ENCODE measurements at regions not wholly inside any gene's neighbourhood (a gene's known extent, or its start where the extent isn't known, plus 50 kb on each side); places are given as distances from the start of the nearest gene placed in this dataset.
"Not testable (repeated sequence)": the region's sequence is repeated elsewhere in the genome, so short reads cannot be mapped to it uniquely, and the experiment has no call there.

- POLR2A ChIA-PET (ENCODE audit: partially characterized antibody); H3K56ac ChIP-seq (replicated peaks; ENCODE audit: insufficient read length, low read depth, low read length); H3K4me2 ChIP-seq (ENCODE audit: insufficient read depth in 1 of 2, low read depth in 2 of 2, low read length in 2 of 2); H4K20me1 ChIP-seq (replicated peaks in 1 of 2; ENCODE audit: control insufficient read depth in 1 of 2, insufficient read depth in 2 of 2, low read length in 2 of 2); H2AK5ac ChIP-seq (ENCODE audit: low read depth, low read length); H3K9ac ChIP-seq (replicated peaks in 1 of 4; ENCODE audit: extremely low read depth in 1 of 4, low read depth in 3 of 4, low read length in 3 of 4); H2BK15ac ChIP-seq (ENCODE audit: low read length); H2BK12ac ChIP-seq (ENCODE audit: low read depth, low read length); H2AFZ ChIP-seq (ENCODE audit: low read length); H3K4me3 ChIP-seq (ENCODE audit: extremely low read depth in 1 of 4, insufficient read depth in 2 of 4, low read depth in 3 of 4, low read length in 4 of 4); H2BK20ac ChIP-seq (ENCODE audit: low read length); FAIRE-seq; H3K23me2 ChIP-seq (ENCODE audit: low read depth, low read length); H3K14ac ChIP-seq (ENCODE audit: insufficient read length); H3K18ac ChIP-seq (ENCODE audit: extremely low read depth, low read length); H3K4ac ChIP-seq (replicated peaks; ENCODE audit: insufficient read length, low read depth, low read length); H3K4me1 ChIP-seq (replicated peaks in 1 of 4; ENCODE audit: control insufficient read depth in 3 of 4, insufficient read depth in 4 of 4, low read length in 3 of 4); H2BK120ac ChIP-seq (replicated peaks; ENCODE audit: low read depth, low read length); H3K9me3 ChIP-seq (ENCODE audit: insufficient read depth in 2 of 2, low read depth in 1 of 2, low read length in 1 of 2); H4K5ac ChIP-seq (ENCODE audit: insufficient read length, low read depth, low read length); H2BK5ac ChIP-seq (ENCODE audit: low read depth, low read length); H3K79me1 ChIP-seq (ENCODE audit: low read depth, low read length); H4K91ac ChIP-seq (replicated peaks; ENCODE audit: insufficient read length, low read length); H3K27me3 ChIP-seq (replicated peaks in 1 of 4; ENCODE audit: control insufficient read depth in 3 of 4, extremely low read depth in 1 of 4, insufficient read depth in 3 of 4, low read length in 3 of 4); H3K27ac ChIP-seq (ENCODE audit: low read depth, low read length); H3K79me2 ChIP-seq (ENCODE audit: control insufficient read depth in 1 of 2, insufficient read depth in 2 of 2, low read length in 2 of 2); H4K8ac ChIP-seq (ENCODE audit: extremely low read depth, insufficient read depth, low read length); H3K23ac ChIP-seq (ENCODE audit: insufficient read length): not testable (repeated sequence)
- TF ChIP-seq SRF (IDR thresholded peaks at IDR 0.05; ENCODE audit: low read depth, low read length) = peak; percentile 71
- H3K36me3 ChIP-seq (ENCODE audit: control insufficient read depth in 2 of 4, insufficient read depth in 4 of 4, low read length in 3 of 4) = peaks cover 0 to 32% (median 0%) of the 10 kb centered on the region in 4 experiments; a peak in 2 of 8 replicates
- peak in 1 of 2 experiments; percentile 36 for DNase-seq (ENCODE audit: low read depth in 1 of 2, low spot score in 2 of 2)
- CTCF ChIA-PET (ENCODE audit: partially characterized antibody) = interaction anchor here (1.1 kb wide), 1 partner anchor 20 kb away, joined by 3 read pairs; no protein-coding TSS in a partner anchor
These were observed 287.8 kb downstream of the AACS start for GRCh38 chr12:125353002-125353401.
